HG03442 (cell line): ENCODE measurements at regions not wholly inside any gene's neighbourhood (a gene's known extent, or its start where the extent isn't known, plus 50 kb on each side); places are given as distances from the start of the nearest gene placed in this dataset.

Experiments
- ATAC-seq: cut with Tn5 transposase; IDR thresholded peaks from one replicate; pipeline ENCODE4 v1.9.1; 2021; ENCODE audit warnings: mild to moderate bottlenecking, moderate library complexity; ENCODE audit not compliant: unreplicated experiment

GRCh38 chr3:87045473-87045872, 54.5 kb upstream of the VGLL3 start:
- no peak for ATAC-seq

- ATAC-seq: no peak
Measured at GRCh38 chr3:87044846-87045245, 53.9 kb upstream of the VGLL3 start.

- ATAC-seq: no peak
Measured at GRCh38 chr3:87044409-87044808, 53.5 kb upstream of the VGLL3 start.

GRCh38 chr3:87041191-87041590, 50.2 kb upstream of the VGLL3 start:
- no peak for ATAC-seq
